Subcutaneous abdominal adipose tissue (tissue), 5 donors: ENCODE measurements at regions not wholly inside any gene's neighbourhood (a gene's known extent, or its start where the extent isn't known, plus 50 kb on each side); places are given as distances from the start of the nearest gene placed in this dataset.

Experiments
- H3K27ac ChIP-seq: one replicate; pipeline ENCODE4 v1.7.0; 2013; ENCODE audit warnings: low read depth, mild to moderate bottlenecking, inconsistent platforms, low read length, moderate library complexity
- H3K27me3 ChIP-seq, 5 donors: one replicate each; pipeline ENCODE4 v1.7.0; 2013; ENCODE audit warnings: low read length in 5 of 5, inconsistent platforms in 1 of 5; ENCODE audit not compliant: control insufficient read depth in 5 of 5, insufficient read depth in 4 of 5
- H3K36me3 ChIP-seq, 5 donors: one replicate each; pipeline ENCODE4 v1.7.0; 2013; ENCODE audit warnings: low read length in 5 of 5; ENCODE audit not compliant: control insufficient read depth in 5 of 5, insufficient read depth in 5 of 5
- H3K4me1 ChIP-seq, 5 donors: one replicate each; pipeline ENCODE4 v1.7.0; 2013; ENCODE audit warnings: low read length in 5 of 5, mild to moderate bottlenecking in 3 of 5, moderate library complexity in 1 of 5; ENCODE audit not compliant: control insufficient read depth in 5 of 5, insufficient read depth in 5 of 5
- H3K4me3 ChIP-seq, 5 donors: one replicate each; pipeline ENCODE4 v1.7.0; 2013; ENCODE audit warnings: low read length in 5 of 5, low read depth in 1 of 5
- H3K9ac ChIP-seq, 5 donors: one replicate each; pipeline ENCODE4 v1.7.0; 2013; ENCODE audit warnings: low read length in 5 of 5, mild to moderate bottlenecking in 4 of 5, moderate library complexity in 3 of 5
- H3K9me3 ChIP-seq, 5 donors: one replicate each; pipeline ENCODE4 v1.7.0; 2013; ENCODE audit warnings: low read length in 5 of 5; ENCODE audit not compliant: control insufficient read depth in 5 of 5
- donor health status: healthy.
- donor health status: healthy.
- donor health status: healthy.
- donor health status: healthy.
- donor health status: healthy.

DNA sequence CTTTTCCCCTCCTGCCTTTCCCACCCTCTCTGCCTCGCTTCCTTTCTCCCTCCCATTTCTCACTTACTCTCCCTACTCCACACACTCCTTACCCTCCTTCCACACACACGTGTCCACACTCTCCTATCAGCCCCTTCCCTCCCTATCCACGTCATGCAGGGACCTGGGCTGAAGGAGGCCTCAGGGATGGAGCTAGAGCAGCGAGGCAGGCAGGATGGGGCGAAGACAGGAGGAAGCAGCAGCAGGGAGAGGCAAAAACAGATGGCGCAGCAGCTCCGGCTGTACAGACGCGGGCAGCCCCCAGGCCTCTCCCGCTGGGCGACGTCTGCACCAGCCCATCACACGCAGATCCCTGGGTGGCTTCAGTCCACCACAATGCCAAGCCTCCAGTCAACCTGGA, 97.9 kb downstream of the SPATA19 start:
- Histone ChIP-seq H3K4me1 (no peaks in the 10 kb centered on the region), H3K9me3 (peaks cover 0 to 6% (median 3%) of the 10 kb centered on the region in 5 donors), H3K27ac (no peak overlapping the region)

DNA sequence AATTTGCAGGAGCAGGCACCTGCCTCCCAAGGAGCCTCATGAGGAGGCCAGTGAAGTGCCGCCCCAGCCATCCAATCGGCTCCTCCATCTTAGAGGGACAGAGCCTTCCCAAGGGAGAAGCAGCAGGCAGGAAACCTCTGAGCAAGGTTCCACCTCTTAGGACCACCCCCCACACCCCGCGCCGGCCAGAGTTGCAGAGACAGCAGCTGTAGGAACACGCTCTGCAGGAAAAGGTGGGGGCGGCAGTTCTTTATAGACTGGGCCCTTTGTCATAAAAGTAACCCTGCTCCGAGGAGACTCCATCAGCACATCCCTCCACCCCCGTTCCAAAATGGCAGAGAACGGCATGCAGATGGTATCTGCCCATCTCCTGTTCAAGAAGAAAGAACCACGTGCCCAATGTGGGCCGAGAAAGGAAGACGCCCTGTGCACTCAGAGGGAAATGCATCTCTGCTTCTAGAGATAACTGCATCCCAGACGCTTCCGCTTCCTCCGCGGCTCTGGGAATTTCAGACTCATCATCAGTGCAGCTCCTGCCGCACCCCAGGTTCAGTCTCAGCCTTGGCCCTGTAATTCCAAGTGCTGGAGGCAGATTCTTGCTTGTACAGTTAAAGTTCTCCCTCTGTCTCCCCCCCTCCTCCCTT, 98.5 kb downstream of the SPATA19 start:
- no peak overlapping the region for H3K4me3 ChIP-seq
- no peaks in the 10 kb centered on the region for H3K36me3 ChIP-seq
- H3K27ac ChIP-seq = no peak overlapping the region
- H3K4me1 ChIP-seq = no peaks in the 10 kb centered on the region
- no peak overlapping the region for H3K9ac ChIP-seq
- peaks cover 0 to 5% (median 0%) of the 10 kb centered on the region in 5 donors for H3K27me3 ChIP-seq
- H3K9me3 ChIP-seq = peaks cover 0 to 6% (median 3%) of the 10 kb centered on the region in 5 donors

More for the DNA sequence above, 97.9 kb downstream of the SPATA19 start:
- Histone ChIP-seq H3K27me3 (peaks cover 0 to 5% (median 0%) of the 10 kb centered on the region in 5 donors), H3K4me3 (no peak overlapping the region), H3K36me3 (no peaks in the 10 kb centered on the region), H3K9ac (no peak overlapping the region)

DNA sequence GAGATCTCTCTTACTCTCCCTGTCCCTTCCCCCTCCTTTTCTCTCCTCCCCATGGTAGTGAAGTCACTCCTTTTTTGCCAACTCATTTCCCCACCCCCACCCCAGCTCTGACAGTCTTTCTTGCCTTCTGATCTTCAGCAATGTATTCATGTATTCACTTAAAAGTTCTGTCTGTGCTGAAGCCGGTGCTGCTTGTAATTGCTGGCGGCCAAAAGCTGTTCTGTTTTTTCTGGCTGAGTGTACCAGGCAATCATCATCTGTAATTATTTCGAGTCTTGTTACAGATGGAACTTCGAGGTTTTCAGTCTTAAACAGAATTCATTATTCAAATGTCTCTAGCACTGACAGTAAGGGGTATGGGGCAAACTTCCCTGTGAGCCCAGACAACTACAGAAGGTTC, 99.5 kb downstream of the SPATA19 start:
- Histone ChIP-seq H3K4me3 (no peak overlapping the region), H3K4me1 (no peaks in the 10 kb centered on the region), H3K27ac (no peak overlapping the region), H3K9ac (no peak overlapping the region), H3K27me3 (peaks cover 0 to 5% (median 0%) of the 10 kb centered on the region in 5 donors), H3K9me3 (peaks cover 0 to 6% (median 3%) of the 10 kb centered on the region in 5 donors), H3K36me3 (no peaks in the 10 kb centered on the region)

DNA sequence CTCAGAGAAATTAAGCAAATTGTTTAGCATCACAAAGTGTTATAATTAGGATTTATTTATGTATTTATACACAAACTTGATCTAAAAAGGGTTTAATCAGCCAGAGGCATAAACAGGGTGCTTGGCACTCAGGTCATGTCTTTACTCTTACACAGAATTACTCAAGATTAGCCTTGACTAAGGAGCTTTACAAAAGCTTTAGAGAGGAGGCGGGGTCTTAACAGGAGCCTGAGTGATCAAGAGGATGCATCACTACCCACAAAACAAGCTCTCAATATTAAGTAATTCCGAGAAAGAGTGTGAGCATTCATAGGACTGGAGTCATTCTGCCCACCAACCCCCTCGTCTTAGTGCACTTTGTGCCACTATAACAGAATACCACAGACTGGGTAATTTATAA, 103.0 kb downstream of the SPATA19 start:
- Histone ChIP-seq H3K27me3 (peaks cover 0 to under 1% (median 0%) of the 10 kb centered on the region in 5 donors), H3K36me3 (no peaks in the 10 kb centered on the region), H3K4me1 (no peaks in the 10 kb centered on the region), H3K4me3 (no peak overlapping the region), H3K9me3 (peaks cover 0 to 2% (median 0%) of the 10 kb centered on the region in 5 donors), H3K27ac (no peak overlapping the region), H3K9ac (no peak overlapping the region)

DNA sequence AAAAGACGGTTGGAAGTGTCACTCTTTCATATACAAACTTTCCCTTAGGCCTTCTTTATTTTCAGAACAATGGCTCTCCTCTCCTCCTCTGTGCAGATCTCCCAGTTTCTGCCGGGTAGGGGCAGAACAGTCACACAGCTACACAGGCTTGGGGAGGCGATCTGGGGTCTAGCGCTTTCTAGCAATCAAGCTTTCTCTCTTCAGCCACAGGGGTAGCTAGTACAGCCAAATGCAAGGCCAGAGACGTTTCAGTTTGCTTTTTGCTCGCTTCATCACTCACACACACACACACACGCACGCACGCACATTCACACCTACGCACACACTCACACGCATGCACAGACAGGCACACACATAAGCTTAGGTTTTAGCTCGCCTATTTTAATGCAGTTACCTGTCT, 104.3 kb downstream of the SPATA19 start:
- Histone ChIP-seq H3K9me3 (peaks cover 0 to 2% (median 0%) of the 10 kb centered on the region in 5 donors), H3K9ac (no peak overlapping the region), H3K4me1 (no peaks in the 10 kb centered on the region), H3K36me3 (no peaks in the 10 kb centered on the region), H3K4me3 (no peak overlapping the region), H3K27me3 (no peaks in the 10 kb centered on the region), H3K27ac (no peak overlapping the region)

DNA sequence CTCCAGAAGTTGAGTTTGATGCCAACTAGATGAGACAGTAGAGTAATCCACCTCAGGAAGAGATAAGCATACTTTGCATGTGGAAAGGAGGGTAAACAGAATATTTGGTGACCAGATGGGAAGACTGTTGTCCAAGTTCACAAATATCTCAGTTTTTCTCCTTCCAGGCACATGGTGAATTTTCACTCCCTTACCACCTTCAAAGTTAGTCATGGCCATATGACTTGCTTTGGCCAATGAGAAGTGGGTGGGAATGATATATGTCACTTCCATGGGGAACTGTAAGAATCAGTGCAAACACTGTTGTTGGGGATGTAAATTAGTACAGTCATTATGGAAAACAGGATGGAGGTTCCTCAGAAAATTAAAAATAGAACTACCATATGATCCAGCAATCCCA, 105.8 kb downstream of the SPATA19 start:
- Histone ChIP-seq H3K9ac (no peak overlapping the region), H3K27me3 (no peaks in the 10 kb centered on the region), H3K9me3 (peaks cover 0 to 3% (median 0%) of the 10 kb centered on the region in 5 donors), H3K27ac (no peak overlapping the region), H3K4me1 (no peaks in the 10 kb centered on the region), H3K4me3 (no peak overlapping the region), H3K36me3 (no peaks in the 10 kb centered on the region)

DNA sequence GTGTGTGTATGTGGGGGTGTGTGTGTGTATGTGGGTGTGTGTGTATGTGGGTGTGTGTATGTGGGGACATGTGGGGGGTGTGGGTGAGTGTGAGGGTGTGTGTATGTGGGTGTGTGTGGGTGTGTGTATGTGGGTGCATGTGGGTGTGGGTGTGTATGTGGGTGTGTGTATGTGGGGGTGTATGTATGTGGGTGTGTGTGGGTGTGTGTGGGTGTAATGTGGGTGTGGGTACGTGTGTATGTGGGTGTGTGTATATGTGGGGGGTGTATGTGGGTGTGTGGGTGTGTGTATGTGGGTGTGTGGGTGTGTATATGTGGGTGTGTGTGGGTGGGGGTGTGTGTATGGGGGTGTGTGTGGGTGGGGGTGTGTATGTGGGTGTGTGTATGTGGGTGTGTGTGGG, 106.7 kb downstream of the SPATA19 start:
- no peak overlapping the region for H3K27ac ChIP-seq
- no peaks in the 10 kb centered on the region for H3K4me1 ChIP-seq
- no peak overlapping the region for H3K4me3 ChIP-seq
- H3K27me3 ChIP-seq = no peaks in the 10 kb centered on the region
- peaks cover 0 to 3% (median 0%) of the 10 kb centered on the region in 5 donors for H3K9me3 ChIP-seq
- H3K36me3 ChIP-seq = no peaks in the 10 kb centered on the region
- H3K9ac ChIP-seq = no peak overlapping the region

DNA sequence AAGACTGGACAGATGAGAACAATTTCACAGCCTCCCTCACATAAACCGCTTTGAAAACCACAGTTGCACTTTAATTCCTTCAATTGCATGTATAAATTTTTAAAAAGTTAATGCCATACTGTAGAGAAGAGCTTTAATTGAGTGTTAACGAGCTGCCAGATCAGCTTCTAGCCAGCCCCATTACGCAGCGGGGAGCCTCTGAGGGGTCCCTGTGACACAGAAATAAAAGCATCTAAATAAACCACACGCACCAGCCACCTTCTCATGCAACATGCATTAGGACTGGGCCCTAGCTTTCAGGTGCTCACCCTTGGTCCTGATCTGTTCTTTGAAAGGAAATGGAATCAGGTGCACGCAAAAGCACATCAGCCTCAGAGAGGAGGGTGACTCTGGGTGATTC, 111.7 kb downstream of the SPATA19 start:
- H3K27ac ChIP-seq = no peak overlapping the region

DNA sequence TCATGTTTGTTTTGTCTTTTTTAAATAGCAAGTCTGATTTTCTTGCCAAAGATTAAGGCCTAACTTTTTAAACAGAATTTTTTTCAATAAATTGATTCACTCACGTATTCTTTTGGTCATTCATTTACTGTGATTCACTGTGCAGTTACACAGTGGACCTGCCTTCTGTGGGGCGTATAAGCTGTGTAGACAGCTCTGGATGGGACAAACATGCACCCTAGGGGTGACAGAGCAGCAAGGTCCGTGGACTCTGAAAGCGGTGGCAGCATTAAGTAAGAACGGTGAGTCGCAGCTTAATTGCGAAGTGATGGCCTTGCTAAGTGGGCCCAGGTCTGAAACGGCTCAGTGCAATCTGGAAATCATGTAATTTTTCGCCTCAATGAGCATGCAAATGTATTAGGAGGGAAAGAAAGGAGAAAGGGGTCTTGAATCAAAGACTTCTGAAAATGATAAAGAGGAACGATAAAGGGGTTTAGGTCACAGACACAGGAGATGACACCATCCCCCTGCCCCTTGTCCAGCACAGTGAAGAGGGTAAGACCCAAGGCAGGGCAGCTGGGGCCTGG, 113.1 kb downstream of the SPATA19 start:
- Histone ChIP-seq H3K27me3 (no peaks in the 10 kb centered on the region), H3K36me3 (no peaks in the 10 kb centered on the region), H3K9me3 (peaks cover 0 to 3% (median 0%) of the 10 kb centered on the region in 5 donors), H3K4me1 (no peaks in the 10 kb centered on the region), H3K27ac (no peak overlapping the region), H3K4me3 (no peak overlapping the region), H3K9ac (no peak overlapping the region)

More for the DNA sequence above, 111.7 kb downstream of the SPATA19 start:
- Histone ChIP-seq H3K9ac (no peak overlapping the region), H3K9me3 (peaks cover 0 to 3% (median 0%) of the 10 kb centered on the region in 5 donors), H3K36me3 (no peaks in the 10 kb centered on the region), H3K4me1 (no peaks in the 10 kb centered on the region), H3K4me3 (no peak overlapping the region), H3K27me3 (no peaks in the 10 kb centered on the region)

DNA sequence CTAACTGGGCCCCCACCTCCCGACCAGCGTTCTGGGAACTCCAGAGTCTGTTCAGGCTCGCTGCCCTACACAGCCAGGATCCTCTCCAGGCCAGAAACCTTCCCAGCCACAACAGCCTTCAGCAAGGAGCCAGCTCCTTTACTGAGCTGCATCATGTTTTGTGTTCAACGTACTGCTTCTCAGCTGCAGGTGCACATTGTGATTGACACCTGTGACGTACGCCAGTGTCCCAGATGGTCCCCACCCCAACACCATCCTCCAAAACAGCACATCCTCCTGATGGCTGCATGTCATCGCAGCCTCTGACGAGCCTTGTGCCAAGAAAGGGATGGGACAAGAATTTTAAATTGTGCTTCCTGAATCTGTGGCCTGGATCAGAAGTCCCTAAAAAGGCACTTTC, 117.5 kb downstream of the SPATA19 start:
- H3K27me3 ChIP-seq = no peaks in the 10 kb centered on the region

More for the DNA sequence above, 117.5 kb downstream of the SPATA19 start:
- Histone ChIP-seq H3K9me3 (no peaks in the 10 kb centered on the region), H3K9ac (no peak overlapping the region), H3K4me1 (no peaks in the 10 kb centered on the region), H3K27ac (no peak overlapping the region), H3K4me3 (no peak overlapping the region), H3K36me3 (no peaks in the 10 kb centered on the region)
